HG03095 (cell line): ENCODE measurements at regions not wholly inside any gene's neighbourhood (a gene's known extent, or its start where the extent isn't known, plus 50 kb on each side); places are given as distances from the start of the nearest gene placed in this dataset.
"Not testable (repeated sequence)": the region's sequence is repeated elsewhere in the genome, so short reads cannot be mapped to it uniquely, and the experiment has no call there.

ENCODE experiments used
- ATAC-seq: cut with Tn5 transposase; IDR thresholded peaks from one replicate; pipeline ENCODE4 v1.9.1; 2021; ENCODE audit warnings: moderate library complexity; ENCODE audit not compliant: unreplicated experiment

DNA sequence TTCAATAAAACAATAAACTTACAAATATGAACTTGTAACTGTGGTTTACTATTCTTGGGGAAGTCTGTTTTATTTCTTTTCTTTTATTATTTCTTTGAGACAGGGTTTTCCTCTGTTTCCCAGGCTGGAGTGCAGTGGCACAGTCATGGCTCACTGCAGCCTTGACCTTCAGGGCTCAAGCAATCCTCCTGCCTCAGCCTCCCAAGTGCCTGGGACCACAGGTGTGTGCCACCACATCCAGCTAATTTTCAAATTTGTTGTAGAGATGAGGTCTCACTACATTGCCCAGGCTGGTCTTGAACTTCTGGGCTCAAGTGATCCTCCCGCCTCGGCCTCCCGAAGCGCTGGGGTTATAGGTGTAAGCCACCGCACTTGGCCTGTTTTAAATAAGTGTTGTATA lies 343.4 kb downstream of the SOX9 start:
- not testable (repeated sequence) for ATAC-seq

DNA sequence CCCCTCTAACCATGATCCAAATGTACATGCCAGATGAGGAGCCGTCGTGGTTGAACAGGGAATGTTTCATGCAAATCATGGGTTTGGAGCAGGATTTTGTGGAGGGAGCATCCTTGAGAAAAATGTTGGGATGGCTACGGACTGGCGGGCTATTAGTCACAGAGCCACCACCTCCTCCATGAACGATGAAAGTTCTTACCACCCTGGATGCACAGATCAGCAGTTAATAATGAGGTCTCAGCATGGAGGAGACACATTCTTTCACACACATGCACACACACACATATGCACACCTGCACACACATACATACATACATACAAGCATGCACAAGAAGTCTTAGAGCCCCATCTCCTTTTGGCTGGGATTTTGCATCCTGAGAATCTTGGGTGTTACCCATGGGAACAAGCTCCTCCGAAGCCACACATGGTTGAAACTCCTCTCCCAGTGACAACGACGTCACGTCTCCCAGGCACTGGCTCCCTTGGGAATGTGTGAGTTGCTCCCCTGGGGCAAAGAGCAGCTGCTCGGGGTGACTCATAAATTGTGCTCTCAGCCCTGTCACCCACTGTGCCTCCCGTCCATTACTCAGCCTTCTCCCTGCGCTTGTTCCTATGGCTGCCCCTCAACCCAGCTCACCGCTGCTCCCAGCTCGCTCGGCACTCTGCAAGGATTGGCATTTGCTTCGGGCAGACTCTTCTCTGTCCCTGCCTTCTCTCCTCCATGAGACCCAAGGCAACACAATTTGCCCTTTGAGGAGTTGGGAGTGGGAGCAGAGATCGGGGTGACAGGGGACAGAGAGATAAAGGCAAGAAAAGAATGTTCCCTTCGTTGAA lies 344.6 kb downstream of the SOX9 start:
- no peak for ATAC-seq

DNA sequence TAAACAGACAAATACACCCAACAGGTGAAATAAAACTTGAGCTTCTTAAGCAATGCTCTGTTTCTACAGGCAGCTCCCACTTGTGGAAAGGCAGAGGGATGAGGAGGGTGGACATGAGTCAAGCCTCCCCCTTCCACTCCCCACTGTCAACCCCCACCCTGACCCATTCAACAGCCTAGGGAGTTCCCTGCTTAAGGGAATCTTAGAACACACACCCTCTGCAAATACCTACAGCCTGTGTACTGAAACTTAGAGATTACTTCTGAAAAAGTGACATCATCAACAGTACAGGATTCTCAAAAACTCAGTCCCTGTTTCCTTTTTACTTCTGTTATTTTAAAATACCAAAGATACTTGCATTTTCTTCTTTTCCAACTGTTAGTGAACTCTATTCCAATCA lies 345.4 kb downstream of the SOX9 start:
- peak; percentile 68 for ATAC-seq

DNA sequence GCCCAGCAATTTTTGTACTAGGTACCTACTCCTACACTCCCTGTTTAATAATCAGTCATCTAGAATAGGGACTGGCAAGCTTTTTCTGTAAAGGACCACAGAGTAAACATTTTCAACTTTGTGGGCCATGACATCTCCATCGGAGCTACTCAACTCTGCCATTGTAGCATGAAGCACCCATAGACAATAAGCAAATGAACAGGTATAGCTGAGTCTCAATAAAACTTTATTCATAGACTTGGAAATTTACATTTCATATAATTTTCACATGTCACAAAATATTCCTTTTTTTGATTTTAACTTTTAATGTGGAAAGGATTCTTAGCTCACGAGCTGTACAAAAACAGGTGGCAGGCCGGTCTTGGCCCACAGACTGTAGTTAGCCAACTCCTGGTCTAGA lies 345.8 kb downstream of the SOX9 start:
- ATAC-seq: peak; percentile 5

DNA sequence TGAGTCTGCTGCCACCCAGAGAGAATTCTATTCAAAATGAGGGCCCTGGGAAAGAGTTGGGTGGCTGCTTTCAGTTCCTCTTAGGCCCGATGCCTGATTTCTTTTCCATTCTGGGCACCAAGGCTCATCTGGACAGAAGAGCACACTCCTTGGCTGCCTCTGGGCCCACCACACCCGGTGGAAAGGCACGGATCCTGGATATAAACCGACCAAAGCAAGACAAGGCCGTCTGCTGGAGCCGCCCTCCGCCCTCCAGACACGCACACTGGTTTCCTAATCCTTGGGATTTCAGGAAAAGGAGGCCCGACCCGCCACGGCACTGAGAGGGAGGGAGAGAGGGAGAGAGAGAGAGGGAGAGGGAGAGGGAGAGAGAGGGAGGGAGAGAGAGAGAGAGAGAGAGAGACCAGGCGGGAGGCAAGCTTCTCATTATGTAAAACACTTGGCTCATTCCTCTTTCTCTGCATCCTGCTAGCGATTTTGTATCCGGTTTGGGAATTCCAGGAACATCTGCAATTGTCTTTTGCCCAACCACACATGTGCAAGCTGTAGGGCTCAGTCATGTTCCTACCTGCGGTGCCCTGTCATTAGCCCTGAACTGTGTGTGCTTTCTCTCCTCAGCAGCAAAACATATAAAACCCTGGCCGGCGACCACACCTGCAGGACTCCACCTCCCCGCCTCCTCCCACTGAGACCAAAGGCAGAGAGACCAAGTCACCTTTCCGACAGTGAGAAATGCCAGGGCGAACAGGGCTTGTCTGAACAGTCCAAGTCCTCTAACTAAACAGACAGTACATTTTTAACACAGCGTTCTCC lies 347.2 kb downstream of the SOX9 start:
- no peak for ATAC-seq

DNA sequence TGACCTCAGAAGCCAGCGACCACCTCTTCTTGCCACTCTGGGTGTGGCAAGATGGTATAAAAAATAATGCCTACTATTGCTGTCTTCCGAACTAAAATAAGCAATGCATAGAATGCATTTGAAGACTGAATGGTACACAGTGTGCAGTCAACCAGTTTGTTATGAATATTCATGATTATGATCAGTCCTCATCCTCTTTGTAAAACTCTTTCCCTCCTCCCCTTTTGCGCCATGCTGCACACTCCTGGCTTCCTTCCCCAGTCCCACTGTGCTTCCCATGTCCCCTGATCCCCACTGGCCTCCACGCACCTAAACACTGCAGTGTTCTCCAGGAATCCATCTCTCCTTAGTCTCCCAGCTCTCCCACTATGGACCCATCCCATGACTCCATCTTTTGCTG lies 348.0 kb downstream of the SOX9 start:
- ATAC-seq: no peak

DNA sequence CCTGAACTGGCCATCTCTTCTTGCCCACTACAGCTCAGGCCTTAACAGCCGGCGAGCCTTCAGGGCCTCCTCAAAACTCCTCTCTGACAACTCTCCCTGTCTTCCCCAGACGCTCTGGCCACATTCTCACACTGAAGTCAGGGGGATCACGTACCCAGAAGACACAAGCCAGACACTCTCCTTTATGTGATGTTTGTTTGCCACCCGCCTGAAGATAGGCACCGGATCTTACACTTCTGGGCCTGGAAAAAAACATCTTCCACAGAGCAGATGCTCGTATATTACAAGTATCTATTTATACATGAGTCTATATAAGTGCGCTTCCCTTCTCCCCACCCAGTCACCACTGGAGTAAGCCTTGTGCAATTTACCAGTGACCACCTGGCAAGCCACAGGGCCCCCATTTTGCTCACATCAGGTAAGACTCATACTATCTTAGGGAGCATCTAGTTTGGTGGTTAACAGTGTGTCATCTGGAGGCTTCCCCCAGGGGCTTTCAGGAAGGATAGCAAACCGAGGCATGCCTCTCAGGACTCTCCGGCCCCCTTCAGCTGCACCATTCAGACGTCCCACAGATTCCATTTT lies 349.4 kb downstream of the SOX9 start:
- ATAC-seq: no peak

DNA sequence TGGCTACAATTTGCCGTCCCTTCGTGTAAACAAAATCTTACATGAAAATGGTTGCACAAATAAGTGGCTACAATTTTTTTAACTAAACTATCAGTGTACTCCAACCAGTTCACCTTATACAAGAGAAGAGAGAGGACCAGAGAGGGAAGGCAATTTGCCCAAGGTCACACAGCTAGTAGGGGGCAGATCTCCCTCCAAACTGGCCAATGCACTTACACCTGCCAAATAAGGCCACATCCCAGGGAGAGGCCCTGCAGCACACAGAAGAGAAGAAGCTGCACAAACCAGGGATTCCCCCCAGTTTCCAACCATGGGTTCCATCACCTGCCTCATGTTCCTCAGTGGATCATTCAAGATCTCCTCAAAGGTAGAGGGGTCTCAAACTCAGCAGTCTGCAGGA lies 349.9 kb downstream of the SOX9 start:
- ATAC-seq: no peak

DNA sequence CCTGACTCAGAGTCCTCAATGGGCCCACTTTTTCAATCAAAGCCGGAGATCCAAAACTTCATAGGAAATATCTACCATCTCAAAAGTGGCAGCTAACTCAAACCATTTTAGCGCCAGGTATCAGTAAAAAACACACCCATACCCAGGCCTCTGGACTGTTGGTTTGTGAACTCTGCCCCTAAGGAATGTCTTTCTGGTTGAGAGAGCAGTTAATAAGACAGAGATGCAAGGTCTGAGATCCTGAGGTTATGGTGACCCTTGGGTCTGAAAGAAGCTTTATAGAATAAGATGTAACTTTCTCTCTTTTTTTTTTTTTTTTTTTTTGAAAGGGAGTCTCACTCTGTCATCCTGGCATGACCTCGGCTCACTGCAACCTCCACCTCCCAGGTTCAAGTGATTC lies 350.5 kb downstream of the SOX9 start:
- no peak for ATAC-seq

DNA sequence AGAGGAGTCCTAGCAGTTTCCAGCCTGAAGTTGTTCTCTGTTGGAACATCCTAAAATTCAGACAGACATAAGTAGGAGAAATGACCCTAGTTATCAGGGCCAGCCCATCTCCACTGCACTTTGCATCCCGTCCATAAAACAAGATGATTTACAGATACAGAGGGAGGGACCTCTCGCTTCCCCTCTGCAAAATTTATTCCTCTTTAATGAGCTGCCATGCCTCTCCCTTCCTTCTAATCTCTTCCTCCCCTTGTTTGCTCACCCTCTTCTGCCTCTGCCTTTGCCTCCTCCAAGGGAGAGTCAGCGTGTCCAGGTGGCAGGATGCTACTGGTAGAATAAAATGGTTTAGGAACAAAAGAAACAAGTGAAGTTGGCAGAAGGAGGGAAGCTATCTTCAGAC lies 351.3 kb downstream of the SOX9 start:
- no peak for ATAC-seq

DNA sequence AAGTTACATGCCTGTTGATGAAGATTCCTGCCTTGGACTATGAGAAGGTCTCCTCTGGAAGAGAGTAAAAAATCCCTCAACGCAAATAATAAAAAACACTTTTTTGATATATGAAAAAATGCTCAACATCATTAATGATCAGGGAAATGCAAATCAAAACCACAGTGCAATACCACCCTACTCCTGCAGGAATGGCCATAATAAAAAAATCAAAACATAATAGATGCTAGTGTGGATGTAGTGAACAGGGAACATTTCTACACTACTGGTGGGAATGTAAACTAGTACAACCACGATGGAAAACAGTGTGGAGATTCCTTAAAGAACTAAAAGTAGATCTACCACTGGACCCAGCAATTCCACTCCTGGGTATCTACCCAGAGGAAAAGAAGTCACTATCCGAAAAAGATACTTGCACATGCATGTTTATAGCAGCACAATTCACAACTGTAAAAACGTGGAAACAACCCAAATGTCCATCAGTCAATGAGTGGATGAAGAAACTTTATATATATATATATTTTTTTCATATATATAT lies 352.1 kb downstream of the SOX9 start:
- not testable (repeated sequence) for ATAC-seq

DNA sequence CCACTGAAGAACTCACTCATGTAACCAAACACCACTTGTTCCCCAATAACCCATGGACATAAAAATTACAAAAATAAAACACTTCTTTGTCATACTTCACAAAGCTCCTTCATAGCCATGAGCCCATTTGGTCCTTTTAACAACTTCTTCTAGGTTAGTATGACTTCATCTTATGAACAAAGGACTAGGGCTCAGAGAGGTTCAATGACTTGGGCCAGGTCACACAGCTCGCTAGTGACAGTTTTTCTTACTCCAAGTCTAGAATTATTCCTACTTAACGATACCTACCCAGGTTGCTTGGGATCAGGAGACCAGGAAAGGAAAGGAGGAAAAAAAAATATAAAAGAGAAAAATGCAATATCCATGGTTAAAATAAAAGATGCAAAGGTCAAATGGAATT lies 353.4 kb downstream of the SOX9 start:
- ATAC-seq: no peak

DNA sequence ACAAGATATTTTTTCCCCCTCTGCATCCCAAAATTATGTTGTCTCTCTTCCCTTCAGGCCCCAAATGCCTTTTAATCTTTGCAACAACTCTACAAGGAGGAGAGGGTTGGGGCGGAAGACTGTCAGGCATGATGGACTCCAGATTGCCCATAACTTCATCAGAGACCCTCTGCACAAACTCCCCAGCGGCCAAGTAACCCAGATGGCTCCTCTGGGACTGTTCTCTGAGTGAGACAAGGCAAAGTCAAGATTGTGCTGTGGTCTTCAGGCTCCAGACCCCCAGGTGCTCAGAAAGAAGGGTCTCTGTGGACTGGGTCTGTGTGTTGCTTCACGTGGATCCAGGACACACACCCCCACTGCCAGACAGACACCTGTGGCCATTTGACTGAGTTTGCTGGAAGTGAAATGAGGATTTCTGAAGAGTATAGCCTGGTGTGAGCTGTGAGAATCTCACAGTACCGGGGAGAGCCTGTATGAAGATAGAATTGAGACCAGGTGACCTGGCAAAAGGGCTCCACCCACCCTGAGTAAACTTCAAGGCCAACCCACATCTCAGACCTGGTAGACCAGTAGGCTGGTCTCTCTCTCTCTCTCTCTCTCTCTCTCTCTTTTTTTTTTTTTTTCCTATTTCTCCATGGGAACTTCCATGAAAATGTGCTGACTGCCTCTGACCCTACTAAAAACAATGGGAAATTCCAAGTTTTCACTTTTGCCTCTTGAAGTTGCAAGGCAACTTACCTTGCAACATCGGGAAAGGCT lies 354.1 kb downstream of the SOX9 start:
- no peak for ATAC-seq

DNA sequence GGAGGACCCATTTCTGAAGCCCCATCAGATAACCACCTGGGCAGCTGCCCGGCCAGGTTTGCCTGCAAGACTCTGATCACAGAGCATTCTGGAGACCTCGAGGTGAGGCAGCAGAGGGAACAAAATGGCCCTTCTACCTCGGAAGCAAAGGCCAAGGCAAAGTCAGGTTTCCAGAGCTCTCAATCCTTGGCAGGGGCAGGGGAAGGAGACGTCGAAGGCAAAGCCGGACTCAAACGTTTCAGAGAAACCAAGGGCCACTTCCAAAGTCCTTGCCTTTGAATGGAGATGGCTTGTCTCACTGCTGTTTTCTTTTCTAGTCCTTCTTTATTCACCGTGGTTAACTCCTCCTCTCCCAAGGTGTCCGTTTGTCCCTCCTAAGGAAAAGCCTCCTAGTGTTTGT lies 355.3 kb downstream of the SOX9 start:
- no peak for ATAC-seq

DNA sequence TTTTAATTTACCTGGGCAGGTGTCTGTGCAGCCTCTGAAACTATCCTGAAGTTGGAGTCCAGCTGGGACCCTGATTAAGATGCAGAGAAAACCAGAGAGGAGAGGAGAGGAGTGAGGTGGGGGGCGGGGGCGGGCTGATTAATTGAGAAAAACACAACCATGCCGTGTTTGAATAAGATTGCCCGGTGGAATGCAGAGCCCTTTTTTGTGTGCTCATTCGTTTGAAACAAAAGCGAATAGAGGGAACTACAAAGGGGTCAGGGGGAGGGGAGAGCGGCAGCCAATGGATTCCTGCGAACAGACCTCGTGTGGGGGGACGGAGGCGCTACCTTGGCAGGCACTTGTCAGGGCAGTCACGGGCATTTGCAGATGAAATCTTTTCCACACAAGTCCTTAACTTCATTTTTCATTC lies 355.8 kb downstream of the SOX9 start:
- ATAC-seq: no peak

DNA sequence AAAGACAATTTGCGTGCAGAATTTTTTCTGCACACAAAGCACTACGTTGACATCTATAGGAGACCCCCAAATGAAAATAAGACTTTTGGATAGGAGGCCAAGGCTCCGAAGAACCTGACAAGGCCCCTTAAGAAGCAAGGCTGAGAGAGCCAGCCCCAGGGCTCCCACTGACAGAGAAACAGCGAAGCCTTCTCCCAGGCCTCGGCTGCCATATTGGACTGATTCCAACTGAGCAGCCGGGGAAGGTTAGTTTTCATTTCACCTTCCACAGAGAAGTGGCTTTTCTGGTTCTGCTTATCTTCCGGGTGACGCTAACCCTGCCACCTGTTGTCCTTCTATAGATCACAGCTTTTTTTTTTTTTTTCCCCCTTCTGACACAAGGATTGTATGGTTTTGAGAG lies 356.7 kb downstream of the SOX9 start:
- ATAC-seq: no peak

DNA sequence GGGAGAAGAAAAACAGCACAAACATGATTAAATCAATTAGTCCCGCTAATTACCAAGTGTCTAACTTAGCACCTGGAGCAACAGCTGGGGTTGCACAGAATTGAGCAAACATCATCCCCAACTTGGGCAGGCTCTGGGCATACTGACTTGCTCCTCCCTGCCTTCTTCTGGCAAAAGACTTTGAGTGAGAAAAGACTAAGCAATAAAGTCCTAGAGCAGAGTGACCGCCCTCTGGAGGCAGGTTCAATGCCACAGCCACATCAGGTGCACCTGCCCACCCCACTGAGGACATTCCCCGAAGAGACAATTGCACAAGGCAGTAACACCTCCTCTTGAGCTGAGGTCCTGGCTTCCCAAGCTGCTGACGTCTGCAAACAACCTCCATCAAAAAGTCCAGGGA lies 358.3 kb downstream of the SOX9 start:
- no peak for ATAC-seq

DNA sequence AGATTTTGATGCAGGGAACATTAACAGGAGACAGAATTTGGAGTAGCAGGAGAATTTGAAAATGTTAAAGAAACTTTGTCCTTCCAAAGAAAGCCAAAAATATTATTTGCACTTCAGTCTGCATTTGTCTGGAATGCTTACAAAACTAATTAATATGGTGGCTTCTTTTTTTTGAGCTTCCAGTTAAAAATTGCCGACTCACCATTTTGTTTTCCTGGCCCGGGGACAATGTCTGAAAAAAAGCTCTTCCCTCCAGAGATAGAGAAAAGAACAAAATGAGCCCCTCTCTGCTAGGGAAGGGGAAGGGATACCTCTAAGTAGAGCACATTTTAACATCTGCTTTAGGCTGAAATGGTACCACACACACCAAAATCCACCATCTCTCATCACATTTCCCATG lies 360.8 kb downstream of the SOX9 start:
- no peak for ATAC-seq

DNA sequence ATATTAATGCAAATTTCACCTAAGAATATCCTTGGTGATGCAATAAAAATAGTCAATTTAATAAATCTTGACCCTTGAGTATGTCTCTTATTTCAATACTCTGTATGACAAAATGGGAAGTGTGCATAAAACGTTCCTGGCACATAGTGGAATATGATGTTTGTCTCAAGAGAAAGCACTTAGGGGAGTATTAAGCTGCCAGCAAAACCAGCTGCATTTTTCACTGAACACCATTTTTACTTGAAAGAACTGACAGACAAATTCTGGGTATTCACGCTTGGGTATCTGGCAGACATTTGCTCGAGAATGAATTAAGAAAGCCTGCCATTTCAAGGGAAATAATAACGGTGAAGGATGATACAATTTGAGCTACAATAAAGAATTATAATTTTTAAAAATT lies 364.8 kb downstream of the SOX9 start:
- no peak for ATAC-seq

DNA sequence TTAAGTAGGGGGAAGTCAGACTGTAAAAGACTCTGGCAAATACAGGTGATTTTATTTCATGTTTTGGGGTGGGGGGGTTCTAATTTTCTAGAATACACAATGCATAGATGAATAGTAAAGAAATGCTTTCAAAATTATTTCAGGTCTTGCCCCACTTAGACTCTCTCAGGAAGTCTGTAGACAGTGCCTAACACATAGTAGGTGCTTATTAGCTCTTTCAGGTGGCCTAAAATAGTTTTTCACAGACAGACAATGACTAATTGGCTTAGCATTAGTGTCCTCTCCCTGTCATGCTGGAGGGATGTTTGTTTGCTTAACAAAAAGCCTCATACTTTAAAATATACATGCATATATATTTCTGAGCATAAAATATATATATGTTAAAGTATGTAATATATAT lies 366.0 kb downstream of the SOX9 start:
- ATAC-seq: no peak
